Activated CD4-positive, alpha-beta T cell treated with anti-CD3 and anti-CD28 coated beads, Interleukin-10, Interleukin-2, amounts not matched to agents 100 ng/mL and 50 ng/mL, durations not matched to agents 16 hours and 8 hours (primary cell): ENCODE measurements at regions not wholly inside any gene's neighbourhood (a gene's known extent, or its start where the extent isn't known, plus 50 kb on each side); places are given as distances from the start of the nearest gene placed in this dataset.
"Not testable (repeated sequence)": the region's sequence is repeated elsewhere in the genome, so short reads cannot be mapped to it uniquely, and the experiment has no call there.

Source experiments
- DNase-seq: peaks from one replicate; pipeline ENCODE4 v3.0.0-alpha.2; 2020

GRCh38 chr7:124101173-124101768 is 68.4 kb upstream of the TMEM229A start:
- no peak for DNase-seq

- DNase-seq = no peak
Measured at GRCh38 chr7:124100190-124100589, 67.3 kb upstream of the TMEM229A start.

GRCh38 chr7:124099585-124099984 is 66.7 kb upstream of the TMEM229A start:
- DNase-seq = not testable (repeated sequence)

- DNase-seq = no peak
Measured at GRCh38 chr7:124089621-124090020, 56.8 kb upstream of the TMEM229A start.

GRCh38 chr7:124088590-124088989 is 55.7 kb upstream of the TMEM229A start:
- no peak for DNase-seq

- DNase-seq = no peak
Measured at GRCh38 chr7:124086843-124087242, 54.0 kb upstream of the TMEM229A start.

- DNase-seq = no peak
Measured at GRCh38 chr7:124085179-124085578, 52.3 kb upstream of the TMEM229A start.

- no peak for DNase-seq
Measured at GRCh38 chr7:124084024-124084423, 51.2 kb upstream of the TMEM229A start.
